Retinal pigment epithelial cell (primary cell): ENCODE measurements at regions not wholly inside any gene's neighbourhood (a gene's known extent, or its start where the extent isn't known, plus 50 kb on each side); places are given as distances from the start of the nearest gene placed in this dataset.

Source experiments
- DNase-seq: peaks from one replicate; pipeline ENCODE4 v3.0.0-alpha.2; 2010; ENCODE audit warnings: low read depth
- H3K4me3 ChIP-seq: 2 replicates; pipeline ENCODE4 v1.5.1; 2011; ENCODE audit warnings: mild to moderate bottlenecking, low read length, control low read depth, moderate library complexity
- TF ChIP-seq, protein P1 (sequence below): conservative IDR thresholded peaks from 2 replicates; pipeline ENCODE4 v1.5.1; 2011; ENCODE audit warnings: low read depth, low read length, control low read depth, inconsistent platforms

DNA sequence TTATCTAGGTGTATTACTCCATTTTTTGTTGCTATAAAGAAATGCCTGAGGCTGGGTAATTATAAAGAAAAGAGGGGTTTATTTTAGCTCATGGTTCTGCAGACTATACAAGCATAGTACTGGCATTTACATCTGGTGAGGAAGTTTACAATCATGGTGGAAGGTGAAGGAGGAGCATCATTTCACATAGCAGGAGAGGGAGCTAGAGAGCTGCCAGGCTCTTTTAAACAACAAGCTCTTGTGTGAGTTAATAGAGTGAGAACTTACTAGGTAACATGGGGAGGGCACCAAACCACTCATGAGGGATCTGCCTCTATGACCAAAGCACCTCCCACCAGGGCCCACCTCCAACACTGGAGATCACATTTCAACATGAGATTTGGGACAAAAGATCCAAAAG lies 221.7 kb upstream of the GPC6 start:
- TF ChIP-seq, protein P1, sequence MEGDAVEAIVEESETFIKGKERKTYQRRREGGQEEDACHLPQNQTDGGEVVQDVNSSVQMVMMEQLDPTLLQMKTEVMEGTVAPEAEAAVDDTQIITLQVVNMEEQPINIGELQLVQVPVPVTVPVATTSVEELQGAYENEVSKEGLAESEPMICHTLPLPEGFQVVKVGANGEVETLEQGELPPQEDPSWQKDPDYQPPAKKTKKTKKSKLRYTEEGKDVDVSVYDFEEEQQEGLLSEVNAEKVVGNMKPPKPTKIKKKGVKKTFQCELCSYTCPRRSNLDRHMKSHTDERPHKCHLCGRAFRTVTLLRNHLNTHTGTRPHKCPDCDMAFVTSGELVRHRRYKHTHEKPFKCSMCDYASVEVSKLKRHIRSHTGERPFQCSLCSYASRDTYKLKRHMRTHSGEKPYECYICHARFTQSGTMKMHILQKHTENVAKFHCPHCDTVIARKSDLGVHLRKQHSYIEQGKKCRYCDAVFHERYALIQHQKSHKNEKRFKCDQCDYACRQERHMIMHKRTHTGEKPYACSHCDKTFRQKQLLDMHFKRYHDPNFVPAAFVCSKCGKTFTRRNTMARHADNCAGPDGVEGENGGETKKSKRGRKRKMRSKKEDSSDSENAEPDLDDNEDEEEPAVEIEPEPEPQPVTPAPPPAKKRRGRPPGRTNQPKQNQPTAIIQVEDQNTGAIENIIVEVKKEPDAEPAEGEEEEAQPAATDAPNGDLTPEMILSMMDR = peak; percentile 7
- H3K4me3 ChIP-seq = no peak overlapping the region
- DNase-seq = no peak

DNA sequence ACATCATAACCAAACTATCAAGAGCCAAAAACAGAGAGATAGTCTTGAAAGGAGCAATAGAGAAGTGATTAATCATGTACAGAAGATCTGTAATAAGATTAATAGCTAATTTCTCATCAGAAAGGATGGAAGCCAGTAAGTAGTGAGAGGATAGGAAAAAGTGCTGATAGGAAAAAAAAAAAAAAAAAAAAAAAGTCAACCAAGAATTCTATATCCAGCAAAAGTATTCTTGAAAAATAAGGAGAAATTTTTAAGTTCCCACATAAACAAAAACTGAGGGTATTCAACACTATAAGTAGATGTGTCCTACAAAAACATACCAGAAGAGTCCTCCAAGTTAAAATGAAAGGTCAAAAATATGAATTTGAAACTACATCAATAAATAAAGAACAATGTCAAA lies 218.7 kb upstream of the GPC6 start:
- H3K4me3 ChIP-seq = no peak overlapping the region
- no peak for DNase-seq
- TF ChIP-seq, protein P1 = no peak

DNA sequence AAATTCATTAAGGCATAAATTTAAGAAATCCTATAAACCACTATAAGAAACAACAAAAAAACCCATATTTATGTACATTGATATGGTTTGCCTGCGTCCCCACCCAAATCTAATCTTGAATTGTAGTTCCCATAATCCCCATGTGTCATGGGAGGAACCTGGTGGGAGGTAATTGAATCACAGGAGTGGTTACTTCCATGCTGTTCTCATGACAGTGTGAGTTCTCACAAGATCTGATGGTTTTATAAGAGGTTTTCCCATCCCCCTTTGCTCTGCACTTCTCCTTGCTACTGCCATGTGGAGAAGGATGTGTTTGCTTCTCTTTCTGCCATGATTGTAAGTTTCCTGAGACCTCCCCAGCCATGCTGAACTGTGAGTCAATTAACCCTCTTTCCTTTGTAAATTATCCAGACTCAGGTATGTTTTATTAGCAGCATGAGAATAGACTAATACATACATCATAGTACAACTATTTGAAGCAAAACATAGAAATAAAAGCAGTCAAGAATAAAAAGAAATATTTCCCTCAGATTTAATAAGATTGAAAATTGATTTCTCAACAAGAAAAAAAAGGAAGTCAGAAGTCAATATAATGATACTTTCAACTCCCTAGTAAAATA lies 209.0 kb upstream of the GPC6 start:
- DNase-seq = no peak
- no peak overlapping the region for H3K4me3 ChIP-seq
- TF ChIP-seq, protein P1 = no peak

DNA sequence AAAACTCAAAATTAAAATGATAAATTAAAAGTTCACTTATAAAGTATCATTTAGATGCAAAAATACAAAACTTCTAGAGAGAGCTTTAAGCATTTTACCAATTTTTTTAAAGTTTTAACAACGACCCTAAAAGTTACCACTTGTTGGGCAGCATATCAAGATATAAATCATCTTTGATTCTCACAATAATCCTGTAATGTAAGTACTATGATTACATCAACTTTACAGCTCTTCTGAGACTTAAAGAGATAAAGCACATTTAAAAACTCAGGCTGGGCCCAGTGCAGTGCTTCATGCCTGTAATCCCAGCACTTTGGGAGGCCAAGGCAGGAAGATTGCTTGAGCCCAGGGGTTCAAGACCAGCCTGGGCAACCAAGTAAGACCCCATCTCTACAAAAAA lies 202.7 kb upstream of the GPC6 start:
- TF ChIP-seq, protein P1 = no peak

DNA sequence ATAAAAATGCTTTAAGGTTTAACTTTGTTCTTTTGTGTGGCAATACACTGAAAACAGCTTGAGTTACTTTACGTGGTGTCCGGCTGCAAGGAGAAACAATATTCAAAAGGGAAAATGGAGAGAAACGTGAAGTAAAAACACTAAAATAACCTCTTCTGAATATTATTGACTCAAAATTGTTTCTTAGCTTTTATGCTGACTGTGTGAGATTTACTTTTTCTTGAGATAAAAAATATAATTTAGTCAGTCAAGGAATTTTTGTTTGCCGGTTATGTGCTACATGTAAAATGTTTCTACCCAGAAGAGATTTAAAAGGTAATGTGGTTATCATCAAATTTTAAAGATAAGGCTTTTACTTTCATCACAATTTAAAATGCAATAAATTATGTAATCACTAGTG lies 200.6 kb upstream of the GPC6 start:
- TF ChIP-seq, protein P1 = no peak
- H3K4me3 ChIP-seq = no peak overlapping the region
- no peak for DNase-seq

More for the DNA sequence above, 202.7 kb upstream of the GPC6 start:
- H3K4me3 ChIP-seq = no peak overlapping the region
- DNase-seq = no peak

DNA sequence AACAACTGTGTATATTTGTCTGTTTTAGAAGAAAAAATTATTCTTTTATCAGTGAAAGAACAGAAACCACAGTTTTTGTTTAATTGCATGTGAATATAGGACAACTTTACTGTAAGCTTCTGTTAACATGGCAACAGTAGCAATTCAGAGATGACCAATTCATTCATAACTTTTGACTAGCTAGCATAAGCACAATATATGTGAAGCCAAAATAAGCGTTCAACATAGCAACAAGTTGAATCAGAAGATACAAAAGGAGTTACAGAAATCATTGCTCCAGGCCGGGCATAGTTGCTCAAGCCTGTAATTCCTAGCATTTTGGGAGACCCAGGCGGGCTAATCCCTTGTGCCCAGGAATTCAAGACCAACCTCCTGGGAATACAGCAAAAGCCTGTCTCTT lies 197.1 kb upstream of the GPC6 start:
- DNase-seq = no peak
- TF ChIP-seq, protein P1 = no peak
- no peak overlapping the region for H3K4me3 ChIP-seq

DNA sequence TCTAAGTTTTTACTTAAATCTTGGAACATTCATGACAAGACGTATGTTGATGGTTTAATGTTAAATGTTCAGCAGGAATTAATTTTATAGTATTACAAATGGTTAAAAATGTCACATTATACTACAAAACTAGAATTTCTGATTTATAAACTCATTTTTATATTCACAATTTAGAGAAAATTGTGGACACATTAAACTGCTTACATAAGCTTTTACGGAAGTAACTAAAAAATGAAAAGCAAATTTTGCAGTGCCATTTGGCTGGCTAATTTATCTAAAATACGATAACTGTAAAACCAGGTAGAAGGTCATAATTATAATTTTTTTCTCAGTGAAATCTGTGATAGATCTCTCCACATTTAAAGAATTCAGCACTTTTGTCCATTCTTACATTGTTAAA lies 190.2 kb upstream of the GPC6 start:
- no peak for DNase-seq
- no peak overlapping the region for H3K4me3 ChIP-seq
- TF ChIP-seq, protein P1 = no peak
